ENCODE measurements at regions not wholly inside any gene's neighbourhood (a gene's known extent, or its start where the extent isn't known, plus 50 kb on each side); places are given as distances from the start of the nearest gene placed in this dataset.

DNA sequence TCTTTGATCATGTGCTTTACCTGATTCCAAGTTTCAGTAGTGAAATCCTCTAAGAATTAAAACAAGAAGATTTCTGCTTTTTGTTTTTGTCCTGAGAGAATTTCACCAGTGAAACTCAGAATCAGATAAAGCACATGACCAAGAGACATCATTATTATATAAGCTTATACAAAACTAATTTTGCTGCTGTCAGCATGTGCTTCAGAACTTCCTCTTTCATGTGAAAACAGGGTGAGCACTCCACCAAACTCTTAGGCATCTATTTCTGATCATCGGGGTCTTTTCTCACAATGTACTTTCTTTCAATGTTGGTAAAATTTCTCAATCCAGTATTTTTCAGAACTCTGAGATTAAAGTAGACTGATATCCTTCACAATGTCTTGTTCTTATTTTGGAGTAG is 152.1 kb downstream of the SLC39A8 start:
- TF ChIP-seq POLR2A (IDR thresholded peaks at IDR 0.05; ENCODE audit: low read length), result no peak
- TF ChIP-seq GATA1 (IDR thresholded peaks at IDR 0.05; ENCODE audit: low read depth, low read length), result no peak

Data from erythroblast (primary cell).